GM18517 (cell line): ENCODE measurements at regions not wholly inside any gene's neighbourhood (a gene's known extent, or its start where the extent isn't known, plus 50 kb on each side); places are given as distances from the start of the nearest gene placed in this dataset.
"Not testable (repeated sequence)": the region's sequence is repeated elsewhere in the genome, so short reads cannot be mapped to it uniquely, and the experiment has no call there.

Experiments used
- ATAC-seq: cut with Tn5 transposase; IDR thresholded peaks from one replicate; pipeline ENCODE4 v1.9.1; 2021; ENCODE audit warnings: mild to moderate bottlenecking, moderate library complexity; ENCODE audit not compliant: unreplicated experiment

- ATAC-seq, result no peak
Observed at GRCh38 chr15:35691891-35692867, 146.2 kb upstream of the DPH6 start.

GRCh38 chr15:35693286-35693685, 147.3 kb upstream of the DPH6 start:
- ATAC-seq, result no peak

GRCh38 chr15:35693886-35694285, 147.9 kb upstream of the DPH6 start:
- ATAC-seq, result no peak

GRCh38 chr15:35695003-35695402, 149.0 kb upstream of the DPH6 start:
- ATAC-seq, result no peak

GRCh38 chr15:35696767-35697231, 150.8 kb upstream of the DPH6 start:
- no peak for ATAC-seq

GRCh38 chr15:35697549-35698299, 151.8 kb upstream of the DPH6 start:
- ATAC-seq, result no peak

GRCh38 chr15:35698331-35698730, 152.4 kb upstream of the DPH6 start:
- no peak for ATAC-seq

GRCh38 chr15:35698966-35699575, 153.1 kb upstream of the DPH6 start:
- ATAC-seq, result no peak

- ATAC-seq, result not testable (repeated sequence)
Observed at GRCh38 chr15:35700091-35700593, 154.2 kb upstream of the DPH6 start.

- no peak for ATAC-seq
Observed at GRCh38 chr15:35701402-35702046, 155.6 kb upstream of the DPH6 start.

GRCh38 chr15:35702946-35703495, 157.1 kb upstream of the DPH6 start:
- ATAC-seq, result no peak

- ATAC-seq, result no peak
Observed at GRCh38 chr15:35705030-35705883, 159.3 kb upstream of the DPH6 start.

- ATAC-seq, result no peak
Observed at GRCh38 chr15:35705884-35706585, 160.1 kb upstream of the DPH6 start.

- no peak for ATAC-seq
Observed at GRCh38 chr15:35712956-35713355, 167.0 kb upstream of the DPH6 start.

- no peak for ATAC-seq
Observed at GRCh38 chr15:35713733-35714132, 167.8 kb upstream of the DPH6 start.

- ATAC-seq, result no peak
Observed at GRCh38 chr15:35717721-35718120, 171.8 kb upstream of the DPH6 start.

GRCh38 chr15:35720019-35720418, 174.1 kb upstream of the DPH6 start:
- ATAC-seq, result no peak

- ATAC-seq, result no peak
Observed at GRCh38 chr15:35720984-35721383, 175.0 kb upstream of the DPH6 start.

- ATAC-seq, result no peak
Observed at GRCh38 chr15:35721751-35722150, 175.8 kb upstream of the DPH6 start.
